Stimulated activated CD4-positive, alpha-beta T cell treated with anti-CD3 and anti-CD28 coated beads, Interleukin-2, amount 100 ng/mL, for 48 hours (primary cell): ENCODE measurements at regions not wholly inside any gene's neighbourhood (a gene's known extent, or its start where the extent isn't known, plus 50 kb on each side); places are given as distances from the start of the nearest gene placed in this dataset.
A peak's percentile ranks its signal among the peaks of the same experiment; 100 is the strongest.
"Not testable (repeated sequence)": the region's sequence is repeated elsewhere in the genome, so short reads cannot be mapped to it uniquely, and the experiment has no call there.

ENCODE experiments used
- DNase-seq, 2 donors: peaks; one replicate each; pipeline ENCODE4 v3.0.0-alpha.2; 2020

DNA sequence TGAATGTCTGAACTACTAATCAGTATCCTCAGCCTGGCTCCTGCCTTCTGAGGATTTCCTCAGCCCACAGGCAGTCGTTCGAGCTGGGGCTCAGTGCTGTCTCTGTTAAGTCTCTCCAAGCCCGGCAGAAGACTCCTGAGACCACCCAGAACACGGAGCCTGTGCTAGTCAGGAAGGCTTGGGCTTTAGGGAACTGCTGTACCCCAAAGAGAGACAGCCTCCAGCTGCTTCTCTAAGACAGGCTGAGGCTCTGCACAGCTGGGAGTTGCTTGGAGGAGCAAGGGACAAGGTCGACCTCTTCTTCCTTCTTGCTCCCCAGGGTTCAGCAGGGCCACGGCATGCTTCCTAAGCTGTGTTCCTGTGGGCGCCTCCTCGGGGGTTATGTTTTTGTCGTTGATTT is 283.4 kb upstream of the MYT1L start:
- no peak for DNase-seq

DNA sequence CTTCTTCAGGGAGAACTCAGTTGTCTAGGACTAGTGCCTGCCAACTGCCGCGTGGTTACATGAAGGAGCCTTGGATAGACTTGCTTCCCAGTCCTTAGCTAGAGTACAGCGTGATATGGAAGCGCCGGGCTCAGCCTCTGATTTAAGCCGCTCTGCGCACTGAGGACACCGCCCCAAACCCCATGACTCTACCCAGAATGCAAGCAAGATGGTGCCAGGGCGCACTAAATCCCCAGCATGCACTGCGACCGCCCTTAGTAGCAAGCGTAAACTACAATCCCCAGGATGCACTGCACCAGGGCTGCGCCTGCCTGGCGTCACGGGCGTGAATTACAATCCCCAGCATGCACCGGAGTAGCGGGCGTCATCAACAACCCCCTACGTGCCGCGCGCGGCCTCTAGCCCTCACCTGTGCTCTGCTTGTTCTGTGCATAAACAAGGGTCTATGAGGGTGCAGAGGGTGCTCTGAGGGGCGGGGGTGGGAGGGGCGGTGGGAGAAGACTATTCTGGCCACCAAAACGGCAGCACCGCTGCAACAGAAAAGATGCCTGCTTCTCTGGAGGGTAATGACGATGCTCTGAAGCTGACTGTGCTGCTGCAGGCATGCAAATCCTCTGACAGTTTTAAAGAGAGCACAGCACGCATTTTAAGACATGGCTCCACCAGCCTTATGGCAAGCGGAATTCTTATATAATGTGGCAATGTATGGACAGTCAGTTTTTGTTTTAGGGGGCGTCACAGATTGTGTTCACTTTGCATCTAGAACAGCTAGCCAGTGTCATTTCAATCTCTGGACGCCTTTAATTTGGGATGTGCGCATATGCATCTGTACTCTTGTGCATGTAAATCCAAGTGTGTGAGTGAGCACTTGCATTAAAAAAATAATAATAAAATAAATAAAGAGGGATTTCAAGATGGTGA is 282.5 kb upstream of the MYT1L start:
- DNase-seq = peak; percentile 77 to 78

- no peak for DNase-seq
Observed at GRCh38 chr2:2610751-2611150, 279.7 kb upstream of the MYT1L start.

DNA sequence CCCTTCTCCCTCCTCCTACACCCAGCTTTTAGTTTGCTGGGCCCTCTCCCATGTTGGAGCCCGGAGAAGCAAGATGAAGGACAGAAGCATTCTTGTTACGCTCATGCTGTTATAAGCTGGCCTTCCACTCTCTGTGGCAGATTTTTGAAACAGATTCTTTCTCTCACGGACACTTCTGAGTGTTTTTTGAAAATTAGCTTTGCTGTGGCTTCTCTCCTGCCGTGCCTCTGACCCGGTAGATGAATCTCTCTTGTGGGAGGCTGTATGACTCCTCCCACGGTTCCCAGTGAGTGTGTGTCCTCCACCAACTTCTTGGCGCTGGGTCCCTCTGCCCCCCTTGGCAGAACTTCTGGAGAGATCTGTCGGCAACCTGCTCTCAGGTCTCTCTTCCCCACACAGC is 269.3 kb upstream of the MYT1L start:
- DNase-seq = no peak

GRCh38 chr2:2599441-2599840 is 268.4 kb upstream of the MYT1L start:
- no peak for DNase-seq

GRCh38 chr2:2597712-2598111 is 266.6 kb upstream of the MYT1L start:
- DNase-seq = no peak

GRCh38 chr2:2591542-2591940 is 260.5 kb upstream of the MYT1L start:
- DNase-seq = no peak

- no peak for DNase-seq
Observed at GRCh38 chr2:2590841-2591541, 259.9 kb upstream of the MYT1L start.

DNA sequence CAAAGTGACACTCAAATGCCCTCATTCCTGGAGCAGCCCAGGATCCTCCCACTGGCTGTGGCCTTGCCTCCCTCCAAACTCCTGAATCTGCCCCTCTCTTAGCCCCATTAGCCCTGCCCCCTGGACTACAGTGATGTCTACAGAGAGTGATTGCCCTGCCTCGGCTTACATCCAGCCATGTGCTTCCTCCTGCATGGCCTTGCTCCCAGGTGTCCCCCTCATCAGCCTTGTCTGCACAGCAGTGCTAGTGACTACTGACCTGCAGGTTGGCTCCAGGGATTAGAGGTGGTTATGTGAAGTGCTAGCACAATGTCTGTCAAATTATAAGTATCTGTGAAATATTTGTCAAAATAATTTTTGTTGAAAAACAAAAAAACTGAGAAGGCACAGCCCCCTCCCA is 259.1 kb upstream of the MYT1L start:
- DNase-seq = no peak

DNA sequence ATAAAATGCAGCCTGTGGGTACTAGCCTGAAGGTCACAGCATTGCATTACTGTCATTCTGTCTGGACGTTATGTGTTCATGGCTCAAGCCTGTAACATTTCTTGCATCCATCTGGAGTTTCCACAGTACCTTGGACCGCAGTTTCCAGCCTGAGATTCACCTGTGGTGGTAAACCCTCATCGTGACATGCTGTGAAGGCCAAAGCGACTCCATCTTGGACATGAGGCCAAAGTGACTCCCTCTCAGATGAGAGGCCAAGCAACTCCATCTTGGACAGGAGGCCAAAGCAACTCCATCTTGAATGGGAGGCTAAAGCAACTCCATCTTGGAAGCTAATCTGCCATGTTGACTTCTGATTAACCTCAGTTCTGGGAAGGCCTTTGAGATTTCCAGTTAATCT is 257.7 kb upstream of the MYT1L start:
- no peak for DNase-seq

- no peak for DNase-seq
Observed at GRCh38 chr2:2587354-2587753, 256.3 kb upstream of the MYT1L start.

GRCh38 chr2:2586931-2587330 is 255.9 kb upstream of the MYT1L start:
- no peak for DNase-seq

DNA sequence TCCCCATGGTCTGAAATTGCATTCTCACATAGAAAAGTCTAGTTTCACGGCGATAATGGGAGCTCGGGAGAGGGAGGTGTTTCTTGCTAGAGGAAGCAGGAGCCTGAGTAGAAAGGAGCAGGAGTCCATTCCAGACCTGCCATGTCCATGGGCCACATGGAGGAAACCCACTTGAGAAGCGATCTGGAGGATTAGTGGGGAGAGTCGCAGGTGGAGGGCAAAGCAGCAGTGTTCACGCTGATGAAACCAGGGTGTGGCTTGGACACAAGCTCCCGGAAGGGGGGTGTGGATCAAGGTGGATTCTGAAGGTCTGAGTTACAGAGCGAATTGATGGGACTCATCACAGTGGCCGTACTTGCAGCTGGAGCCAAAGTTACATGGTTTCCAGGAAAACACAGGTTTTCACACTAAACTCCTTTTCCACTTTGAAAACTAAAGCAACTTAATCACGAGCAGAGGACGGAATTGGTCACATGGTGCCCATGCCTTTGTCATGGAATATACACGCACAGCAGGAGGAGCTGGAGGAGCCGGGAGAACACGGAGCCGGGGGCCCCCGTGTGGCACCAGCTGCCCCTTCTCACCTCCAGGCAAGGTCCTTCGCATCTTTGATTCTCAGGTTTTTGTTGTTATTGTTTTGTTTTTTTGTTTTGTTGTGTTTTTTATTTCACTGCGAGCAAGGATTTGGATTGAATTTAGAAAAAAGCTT is 255.1 kb upstream of the MYT1L start:
- no peak for DNase-seq

GRCh38 chr2:2582998-2583545 is 252.0 kb upstream of the MYT1L start:
- DNase-seq = no peak

DNA sequence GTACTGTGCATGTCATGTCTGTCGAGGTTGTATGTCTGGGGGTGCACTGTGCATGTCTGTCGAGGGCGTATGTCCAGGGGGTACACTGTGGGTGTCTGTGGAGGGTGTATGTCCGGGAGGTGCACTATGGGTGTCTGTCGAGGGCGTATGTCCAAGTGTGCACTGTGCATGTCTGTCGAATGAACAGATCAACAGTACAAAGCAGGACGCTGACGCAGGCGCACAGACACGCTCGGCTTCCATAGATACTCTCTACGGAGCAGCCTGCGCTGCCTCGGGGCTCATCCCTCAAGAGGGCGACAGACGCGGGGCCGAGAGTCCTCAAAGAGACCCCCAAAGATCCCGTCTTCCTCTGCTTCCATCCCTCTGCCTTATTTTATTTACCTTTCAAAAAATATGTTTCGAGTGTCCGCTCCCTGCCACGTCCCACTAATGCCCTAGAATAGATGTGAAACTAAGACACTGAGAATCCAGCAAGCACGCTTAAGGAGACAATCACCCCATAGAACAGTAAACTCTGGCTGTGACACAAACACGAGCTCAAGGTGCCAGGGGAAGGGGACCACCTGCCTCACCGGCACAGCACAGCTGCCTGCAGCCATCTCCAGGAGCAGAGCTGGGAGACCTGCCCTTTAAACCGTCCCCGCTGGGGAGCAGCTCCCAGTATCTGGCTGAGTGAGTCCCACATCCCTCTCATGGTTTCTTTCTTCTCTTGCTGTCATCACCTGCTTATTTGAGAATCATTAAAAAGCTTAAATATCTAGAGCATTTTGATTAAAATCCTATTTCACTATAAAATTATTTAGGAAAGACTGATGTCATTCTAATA is 250.5 kb upstream of the MYT1L start:
- no peak for DNase-seq

GRCh38 chr2:2580841-2581240 is 249.8 kb upstream of the MYT1L start:
- not testable (repeated sequence) for DNase-seq

DNA sequence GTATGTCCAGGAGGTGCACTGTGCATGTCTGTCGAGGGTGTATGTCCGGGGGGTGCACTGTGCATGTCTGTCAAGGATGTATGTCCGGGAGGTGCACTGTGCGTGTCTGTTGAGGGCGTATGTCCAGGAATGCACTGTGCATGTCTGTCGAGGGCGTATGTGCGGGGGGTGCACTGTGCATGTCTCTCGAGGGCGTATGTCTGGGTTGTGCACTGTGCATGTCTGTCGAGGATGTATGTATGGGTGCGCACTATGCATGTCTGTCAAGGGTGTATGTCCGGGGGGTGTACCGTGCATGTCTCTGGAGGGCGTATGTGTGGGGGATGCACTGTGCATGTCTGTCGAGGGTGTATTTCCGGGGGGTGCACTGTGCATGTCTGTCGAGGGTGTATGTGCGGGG is 249.3 kb upstream of the MYT1L start:
- DNase-seq = no peak

DNA sequence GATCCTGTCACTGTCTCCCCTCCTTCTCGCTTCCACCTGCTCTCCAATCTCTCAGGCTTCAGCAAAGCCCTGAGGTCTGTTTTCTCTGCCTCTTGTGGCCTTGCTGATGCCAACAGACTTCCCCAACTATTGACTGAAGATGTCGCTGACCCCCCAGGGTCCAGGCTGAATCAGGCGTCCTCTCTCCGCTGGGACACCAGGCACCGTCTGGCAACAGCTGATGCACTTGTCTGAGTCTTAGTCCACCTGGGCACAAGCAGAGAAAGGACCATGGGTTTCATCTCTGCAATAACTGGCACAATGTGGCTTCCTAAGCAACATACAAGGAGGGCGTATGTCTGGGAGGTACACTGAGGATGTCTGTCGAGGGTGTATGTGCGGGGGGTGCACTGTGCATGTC is 248.7 kb upstream of the MYT1L start:
- no peak for DNase-seq

DNA sequence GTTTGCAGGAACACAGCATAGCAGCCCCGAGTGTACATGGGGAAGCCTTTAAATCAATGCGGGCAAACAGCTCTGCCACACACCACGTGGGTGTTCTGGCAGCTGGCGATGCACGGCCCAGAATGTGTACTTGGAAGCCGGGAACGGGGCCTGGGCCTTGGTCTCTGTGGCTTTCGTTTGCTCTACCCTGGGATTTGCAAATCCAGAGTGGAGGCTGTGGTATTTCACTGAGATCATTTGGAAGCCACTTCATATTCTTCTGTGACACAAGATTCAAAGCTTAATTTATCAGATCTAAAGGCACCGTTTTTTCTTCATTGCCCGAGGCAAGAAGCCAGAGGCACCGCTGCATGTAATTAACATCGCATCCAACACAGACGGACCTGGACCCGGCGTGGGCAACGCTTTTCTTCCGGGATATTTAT is 246.3 kb upstream of the MYT1L start:
- DNase-seq = no peak

DNA sequence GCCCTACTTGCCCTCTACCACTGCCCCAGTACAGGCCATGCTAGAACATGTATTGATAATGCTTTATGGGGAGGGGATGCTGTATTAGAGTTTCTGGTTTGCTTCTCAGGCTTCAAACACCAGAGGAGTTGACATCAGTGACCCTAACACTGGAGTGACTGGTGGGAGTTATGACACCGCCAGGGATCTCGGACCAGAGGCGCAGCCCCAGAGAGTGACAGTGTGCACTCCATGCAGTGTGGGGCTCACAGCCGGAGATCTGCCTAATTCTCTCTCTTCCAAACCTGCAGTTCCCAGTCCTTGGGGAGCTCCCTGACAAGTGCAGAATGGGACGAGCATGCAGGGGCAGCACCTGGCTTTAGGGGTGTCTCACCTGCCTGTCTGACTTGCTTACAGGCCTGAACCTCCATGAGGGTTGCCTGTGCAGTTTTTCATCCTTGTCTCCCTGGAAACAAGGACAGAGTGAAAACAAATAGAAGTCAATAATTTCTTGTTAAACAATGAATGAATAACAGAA is 244.9 kb upstream of the MYT1L start:
- no peak for DNase-seq

- DNase-seq = no peak
Observed at GRCh38 chr2:2575181-2575577, 244.1 kb upstream of the MYT1L start.
